MV-4-11 (cell line): ENCODE measurements at regions not wholly inside any gene's neighbourhood (a gene's known extent, or its start where the extent isn't known, plus 50 kb on each side); places are given as distances from the start of the nearest gene placed in this dataset.
"Not testable (repeated sequence)": the region's sequence is repeated elsewhere in the genome, so short reads cannot be mapped to it uniquely, and the experiment has no call there.

ENCODE experiments used
- DNase-seq: peaks from one replicate; lab custom pipeline; 2025; lab: John Stamatoyannopoulos, UW

GRCh38 chr10:23493711-23494110 is 54.8 kb downstream of the OTUD1 start:
- no peak for DNase-seq

GRCh38 chr10:23496727-23497126 is 57.9 kb downstream of the OTUD1 start:
- DNase-seq: no peak

GRCh38 chr10:23499372-23500132 is 60.7 kb downstream of the OTUD1 start:
- DNase-seq: no peak

- DNase-seq: no peak
Observed at GRCh38 chr10:23505797-23506465, 67.1 kb downstream of the OTUD1 start.

- DNase-seq: peak; percentile 83
Observed at GRCh38 chr10:23512355-23513058, 73.6 kb downstream of the OTUD1 start.

GRCh38 chr10:23513621-23514020 is 74.7 kb downstream of the OTUD1 start:
- DNase-seq: not testable (repeated sequence)

- no peak for DNase-seq
Observed at GRCh38 chr10:23514321-23514720, 75.4 kb downstream of the OTUD1 start.

GRCh38 chr10:23516530-23516929 is 77.7 kb downstream of the OTUD1 start:
- peak; percentile 20 for DNase-seq

GRCh38 chr10:23517155-23517554 is 78.3 kb downstream of the OTUD1 start:
- DNase-seq: no peak

- DNase-seq: no peak
Observed at GRCh38 chr10:23521735-23522134, 82.9 kb downstream of the OTUD1 start.

GRCh38 chr10:23522345-23522744 is 83.5 kb downstream of the OTUD1 start:
- no peak for DNase-seq

- no peak for DNase-seq
Observed at GRCh38 chr10:23523251-23523650, 84.4 kb downstream of the OTUD1 start.

- DNase-seq: peak; percentile 46
Observed at GRCh38 chr10:23525406-23525805, 86.5 kb downstream of the OTUD1 start.

- DNase-seq: peak; percentile 5
Observed at GRCh38 chr10:23528419-23528818, 89.5 kb downstream of the OTUD1 start.

- no peak for DNase-seq
Observed at GRCh38 chr10:23529625-23530024, 90.8 kb downstream of the OTUD1 start.

- no peak for DNase-seq
Observed at GRCh38 chr10:23530079-23530478, 91.2 kb downstream of the OTUD1 start.

- no peak for DNase-seq
Observed at GRCh38 chr10:23533212-23533611, 94.3 kb downstream of the OTUD1 start.

- DNase-seq: no peak
Observed at GRCh38 chr10:23534326-23534725, 95.5 kb downstream of the OTUD1 start.

- DNase-seq: no peak
Observed at GRCh38 chr10:23534761-23535160, 95.9 kb downstream of the OTUD1 start.

GRCh38 chr10:23535381-23535780 is 96.5 kb downstream of the OTUD1 start:
- DNase-seq: peak; percentile 2

GRCh38 chr10:23538968-23539367 is 100.1 kb downstream of the OTUD1 start:
- no peak for DNase-seq

GRCh38 chr10:23540401-23541030 is 101.6 kb downstream of the OTUD1 start:
- DNase-seq: peak; percentile 71
